ENCODE measurements at regions not wholly inside any gene's neighbourhood (a gene's known extent, or its start where the extent isn't known, plus 50 kb on each side); places are given as distances from the start of the nearest gene placed in this dataset.

GRCh38 chr15:85878828-85879225, 84.1 kb upstream of the KLHL25 start:
- H3K4me3 ChIP-seq, result no peak overlapping the region
- no peaks in the 10 kb centered on the region for H3K36me3 ChIP-seq (ENCODE audit: low read depth)
- TF ChIP-seq, protein P1, sequence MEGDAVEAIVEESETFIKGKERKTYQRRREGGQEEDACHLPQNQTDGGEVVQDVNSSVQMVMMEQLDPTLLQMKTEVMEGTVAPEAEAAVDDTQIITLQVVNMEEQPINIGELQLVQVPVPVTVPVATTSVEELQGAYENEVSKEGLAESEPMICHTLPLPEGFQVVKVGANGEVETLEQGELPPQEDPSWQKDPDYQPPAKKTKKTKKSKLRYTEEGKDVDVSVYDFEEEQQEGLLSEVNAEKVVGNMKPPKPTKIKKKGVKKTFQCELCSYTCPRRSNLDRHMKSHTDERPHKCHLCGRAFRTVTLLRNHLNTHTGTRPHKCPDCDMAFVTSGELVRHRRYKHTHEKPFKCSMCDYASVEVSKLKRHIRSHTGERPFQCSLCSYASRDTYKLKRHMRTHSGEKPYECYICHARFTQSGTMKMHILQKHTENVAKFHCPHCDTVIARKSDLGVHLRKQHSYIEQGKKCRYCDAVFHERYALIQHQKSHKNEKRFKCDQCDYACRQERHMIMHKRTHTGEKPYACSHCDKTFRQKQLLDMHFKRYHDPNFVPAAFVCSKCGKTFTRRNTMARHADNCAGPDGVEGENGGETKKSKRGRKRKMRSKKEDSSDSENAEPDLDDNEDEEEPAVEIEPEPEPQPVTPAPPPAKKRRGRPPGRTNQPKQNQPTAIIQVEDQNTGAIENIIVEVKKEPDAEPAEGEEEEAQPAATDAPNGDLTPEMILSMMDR (IDR thresholded peaks at IDR 0.05), result no peak
- intact Hi-C loops (cut with DNase I, micrococcal nuclease), result no loop called here
- DNase-seq (no peak), ATAC-seq (no peak)
- H3K9me3 ChIP-seq, result no peaks in the 10 kb centered on the region
- no peaks in the 10 kb centered on the region for H3K4me1 ChIP-seq (ENCODE audit: low read depth)

GRCh38 chr15:85879334-85880163, 84.8 kb upstream of the KLHL25 start:
- Histone ChIP-seq H3K9me3 (no peaks in the 10 kb centered on the region), H3K36me3 (ENCODE audit: low read depth) (no peaks in the 10 kb centered on the region), H3K4me3 (no peak overlapping the region), H3K4me1 (ENCODE audit: low read depth) (no peaks in the 10 kb centered on the region)
- TF ChIP-seq, protein P1 (IDR thresholded peaks at IDR 0.05), result no peak
- DNase-seq (no peak), ATAC-seq (peak; percentile 27)
- intact Hi-C loops (cut with DNase I, micrococcal nuclease), result no loop called here

GRCh38 chr15:85880501-85881190, 85.9 kb upstream of the KLHL25 start:
- TF ChIP-seq, protein P1 (IDR thresholded peaks at IDR 0.05), result no peak

GRCh38 chr15:85886309-85886811, 91.6 kb upstream of the KLHL25 start:
- Histone ChIP-seq H3K9me3 (no peaks in the 10 kb centered on the region), H3K4me1 (ENCODE audit: low read depth) (no peaks in the 10 kb centered on the region), H3K36me3 (ENCODE audit: low read depth) (no peaks in the 10 kb centered on the region), H3K4me3 (no peak overlapping the region)
- TF ChIP-seq, protein P1 (IDR thresholded peaks at IDR 0.05), result no peak
- ATAC-seq (no peak), DNase-seq (no peak)
- intact Hi-C loops (cut with DNase I, micrococcal nuclease), result no loop called here

More at GRCh38 chr15:85880501-85881190, 85.9 kb upstream of the KLHL25 start:
- ATAC-seq (no peak), DNase-seq (no peak)
- no peaks in the 10 kb centered on the region for H3K9me3 ChIP-seq
- intact Hi-C loops (cut with DNase I, micrococcal nuclease), result no loop called here
- no peaks in the 10 kb centered on the region for H3K4me1 ChIP-seq (ENCODE audit: low read depth)
- H3K4me3 ChIP-seq, result no peak overlapping the region
- H3K36me3 ChIP-seq (ENCODE audit: low read depth), result no peaks in the 10 kb centered on the region

DNA sequence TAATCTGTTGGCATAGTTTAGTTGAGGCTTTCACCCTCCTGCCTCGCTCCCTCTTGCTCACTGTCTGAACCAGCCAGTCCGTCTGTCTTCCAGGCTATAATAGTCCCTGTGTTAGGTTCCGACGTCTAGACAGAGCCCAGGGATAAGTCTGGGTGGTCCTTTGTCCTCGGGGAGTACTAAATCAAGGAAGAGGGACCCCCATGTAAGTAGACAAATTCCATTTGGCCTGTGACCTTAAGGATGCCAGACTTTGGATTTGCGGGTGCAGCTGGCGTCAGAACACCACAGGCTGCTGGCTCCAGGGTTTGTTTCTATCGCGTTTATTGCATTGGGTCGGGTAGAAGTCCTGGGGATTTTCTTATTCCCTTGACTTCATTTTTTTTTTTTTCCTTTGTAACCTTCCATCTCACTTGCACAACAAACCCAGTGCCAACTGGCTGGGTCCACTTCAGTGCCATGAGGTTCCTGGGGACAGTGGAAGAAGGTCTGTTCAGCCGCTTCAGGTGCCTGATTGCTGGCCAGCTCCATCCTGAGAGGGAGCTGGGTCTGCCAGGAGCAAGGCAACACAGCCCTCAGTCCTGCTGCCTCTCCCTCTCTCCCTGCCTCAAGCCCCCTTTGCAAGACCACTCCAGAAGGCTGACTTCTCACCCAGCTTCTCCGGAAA, 95.4 kb upstream of the KLHL25 start:
- intact Hi-C loops (cut with DNase I, micrococcal nuclease), result no loop called here
- no peaks in the 10 kb centered on the region for H3K9me3 ChIP-seq
- H3K36me3 ChIP-seq (ENCODE audit: low read depth), result no peaks in the 10 kb centered on the region
- H3K4me1 ChIP-seq (ENCODE audit: low read depth), result no peaks in the 10 kb centered on the region
- TF ChIP-seq, protein P1 (IDR thresholded peaks at IDR 0.05), result no peak
- H3K4me3 ChIP-seq, result no peak overlapping the region
- no peak for ATAC-seq
- no peak for DNase-seq

All from mucosa of descending colon (tissue), 3 donors.